Ishikawa (cell line): ENCODE measurements at regions not wholly inside any gene's neighbourhood (a gene's known extent, or its start where the extent isn't known, plus 50 kb on each side); places are given as distances from the start of the nearest gene placed in this dataset.

ENCODE experiments used
- CEBPB ChIP-seq: IDR thresholded peaks from 2 replicates; pipeline ENCODE4 v1.6.1; 2012
- FOXM1 ChIP-seq: IDR thresholded peaks from 2 replicates; pipeline ENCODE4 v1.6.1; 2012; ENCODE audit warnings: low read depth, borderline replicate concordance
- TAF1 ChIP-seq: IDR thresholded peaks from 2 replicates; pipeline ENCODE4 v1.6.1; 2012; ENCODE audit warnings: low read depth, mild to moderate bottlenecking
- TEAD4 ChIP-seq: IDR thresholded peaks from 2 replicates; pipeline ENCODE4 v1.6.1; 2012
- YY1 ChIP-seq: IDR thresholded peaks from 2 replicates; pipeline ENCODE4 v1.6.1; 2012; ENCODE audit warnings: low read depth
- ZBTB7A ChIP-seq: IDR thresholded peaks from 2 replicates; pipeline ENCODE4 v1.6.1; 2012; ENCODE audit warnings: low read depth
- TF ChIP-seq, protein P1 (sequence below): IDR thresholded peaks from 2 replicates; pipeline ENCODE4 v1.6.1; 2012; ENCODE audit warnings: low read depth, mild to moderate bottlenecking
- TF ChIP-seq, protein P2 (sequence below): IDR thresholded peaks from 2 replicates; pipeline ENCODE4 v1.6.1; 2012
- TF ChIP-seq, protein P3 (sequence below): IDR thresholded peaks from 2 replicates; pipeline ENCODE4 v1.6.1; 2012

DNA sequence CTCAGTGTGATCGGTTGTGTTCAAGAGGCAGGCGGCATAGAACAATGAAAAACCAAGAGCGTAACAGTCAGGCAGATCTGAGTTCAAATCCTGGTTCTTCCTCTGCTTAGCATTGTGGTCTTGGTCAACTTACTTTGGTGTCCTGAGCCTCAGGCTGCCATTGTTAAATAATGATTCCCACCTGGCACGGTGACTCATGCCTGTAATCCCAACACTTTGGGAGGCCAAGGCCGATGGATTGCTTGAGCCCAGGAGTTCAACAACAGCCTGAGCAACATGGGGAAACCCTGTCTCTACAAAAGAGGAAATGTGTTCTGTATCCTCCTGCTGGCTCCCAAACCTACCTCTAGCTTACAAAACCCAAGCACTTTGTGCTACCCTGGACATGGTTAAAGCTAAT is 129.0 kb upstream of the STX18 start:
- TF ChIP-seq TEAD4 (no peak), YY1 (no peak), CEBPB (no peak), ZBTB7A (no peak), TAF1 (no peak), FOXM1 (no peak)
- TF ChIP-seq, protein P1, sequence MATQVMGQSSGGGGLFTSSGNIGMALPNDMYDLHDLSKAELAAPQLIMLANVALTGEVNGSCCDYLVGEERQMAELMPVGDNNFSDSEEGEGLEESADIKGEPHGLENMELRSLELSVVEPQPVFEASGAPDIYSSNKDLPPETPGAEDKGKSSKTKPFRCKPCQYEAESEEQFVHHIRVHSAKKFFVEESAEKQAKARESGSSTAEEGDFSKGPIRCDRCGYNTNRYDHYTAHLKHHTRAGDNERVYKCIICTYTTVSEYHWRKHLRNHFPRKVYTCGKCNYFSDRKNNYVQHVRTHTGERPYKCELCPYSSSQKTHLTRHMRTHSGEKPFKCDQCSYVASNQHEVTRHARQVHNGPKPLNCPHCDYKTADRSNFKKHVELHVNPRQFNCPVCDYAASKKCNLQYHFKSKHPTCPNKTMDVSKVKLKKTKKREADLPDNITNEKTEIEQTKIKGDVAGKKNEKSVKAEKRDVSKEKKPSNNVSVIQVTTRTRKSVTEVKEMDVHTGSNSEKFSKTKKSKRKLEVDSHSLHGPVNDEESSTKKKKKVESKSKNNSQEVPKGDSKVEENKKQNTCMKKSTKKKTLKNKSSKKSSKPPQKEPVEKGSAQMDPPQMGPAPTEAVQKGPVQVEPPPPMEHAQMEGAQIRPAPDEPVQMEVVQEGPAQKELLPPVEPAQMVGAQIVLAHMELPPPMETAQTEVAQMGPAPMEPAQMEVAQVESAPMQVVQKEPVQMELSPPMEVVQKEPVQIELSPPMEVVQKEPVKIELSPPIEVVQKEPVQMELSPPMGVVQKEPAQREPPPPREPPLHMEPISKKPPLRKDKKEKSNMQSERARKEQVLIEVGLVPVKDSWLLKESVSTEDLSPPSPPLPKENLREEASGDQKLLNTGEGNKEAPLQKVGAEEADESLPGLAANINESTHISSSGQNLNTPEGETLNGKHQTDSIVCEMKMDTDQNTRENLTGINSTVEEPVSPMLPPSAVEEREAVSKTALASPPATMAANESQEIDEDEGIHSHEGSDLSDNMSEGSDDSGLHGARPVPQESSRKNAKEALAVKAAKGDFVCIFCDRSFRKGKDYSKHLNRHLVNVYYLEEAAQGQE = no peak
- TF ChIP-seq, protein P2, sequence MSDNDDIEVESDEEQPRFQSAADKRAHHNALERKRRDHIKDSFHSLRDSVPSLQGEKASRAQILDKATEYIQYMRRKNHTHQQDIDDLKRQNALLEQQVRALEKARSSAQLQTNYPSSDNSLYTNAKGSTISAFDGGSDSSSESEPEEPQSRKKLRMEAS = no peak
- TF ChIP-seq, protein P3, sequence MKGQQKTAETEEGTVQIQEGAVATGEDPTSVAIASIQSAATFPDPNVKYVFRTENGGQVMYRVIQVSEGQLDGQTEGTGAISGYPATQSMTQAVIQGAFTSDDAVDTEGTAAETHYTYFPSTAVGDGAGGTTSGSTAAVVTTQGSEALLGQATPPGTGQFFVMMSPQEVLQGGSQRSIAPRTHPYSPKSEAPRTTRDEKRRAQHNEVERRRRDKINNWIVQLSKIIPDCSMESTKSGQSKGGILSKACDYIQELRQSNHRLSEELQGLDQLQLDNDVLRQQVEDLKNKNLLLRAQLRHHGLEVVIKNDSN = no peak
